ENCODE measurements at regions not wholly inside any gene's neighbourhood (a gene's known extent, or its start where the extent isn't known, plus 50 kb on each side); places are given as distances from the start of the nearest gene placed in this dataset.
"Not testable (repeated sequence)": the region's sequence is repeated elsewhere in the genome, so short reads cannot be mapped to it uniquely, and the experiment has no call there.

DNA sequence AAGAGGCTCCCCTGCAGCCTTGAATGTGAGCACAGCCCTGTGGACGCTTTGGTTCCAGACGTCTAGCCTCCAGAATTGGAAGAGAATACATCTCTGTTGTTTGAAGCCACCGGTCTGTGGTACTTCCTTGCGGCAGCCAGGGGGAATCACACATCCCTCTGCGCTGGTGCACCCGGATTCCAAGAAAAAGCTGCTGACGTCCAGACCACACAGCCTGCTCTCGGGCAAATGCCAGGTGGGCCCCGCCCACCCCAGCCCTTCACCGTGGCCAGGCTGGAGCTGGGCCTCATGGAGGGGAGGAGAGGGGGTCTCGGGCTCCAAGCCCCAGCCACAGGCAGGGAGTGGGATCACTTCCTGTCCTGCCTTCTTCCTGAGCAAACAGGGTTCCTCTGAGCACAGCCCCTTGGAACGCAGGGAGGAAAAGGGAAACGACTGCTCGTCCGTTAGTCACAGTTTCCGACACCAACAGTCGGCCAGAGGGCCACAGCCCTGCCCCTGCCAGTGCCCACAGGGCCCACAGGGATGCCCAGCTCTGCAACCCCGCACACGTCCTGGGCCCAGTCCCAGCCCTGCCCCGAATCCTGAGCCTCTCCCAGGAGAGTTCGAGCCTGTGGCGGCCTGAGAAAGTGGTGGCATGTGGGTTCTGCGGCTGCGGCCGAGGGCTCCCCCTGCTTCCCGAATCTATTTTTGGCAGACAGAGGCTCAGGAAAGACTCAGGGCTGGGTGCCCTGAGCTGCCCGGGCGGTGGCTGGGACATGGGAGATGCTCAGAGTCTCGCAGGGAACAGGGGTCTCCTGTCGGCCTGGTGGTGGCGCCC is 85.3 kb downstream of the RFLNA start:
- no peak for DNase-seq

DNA sequence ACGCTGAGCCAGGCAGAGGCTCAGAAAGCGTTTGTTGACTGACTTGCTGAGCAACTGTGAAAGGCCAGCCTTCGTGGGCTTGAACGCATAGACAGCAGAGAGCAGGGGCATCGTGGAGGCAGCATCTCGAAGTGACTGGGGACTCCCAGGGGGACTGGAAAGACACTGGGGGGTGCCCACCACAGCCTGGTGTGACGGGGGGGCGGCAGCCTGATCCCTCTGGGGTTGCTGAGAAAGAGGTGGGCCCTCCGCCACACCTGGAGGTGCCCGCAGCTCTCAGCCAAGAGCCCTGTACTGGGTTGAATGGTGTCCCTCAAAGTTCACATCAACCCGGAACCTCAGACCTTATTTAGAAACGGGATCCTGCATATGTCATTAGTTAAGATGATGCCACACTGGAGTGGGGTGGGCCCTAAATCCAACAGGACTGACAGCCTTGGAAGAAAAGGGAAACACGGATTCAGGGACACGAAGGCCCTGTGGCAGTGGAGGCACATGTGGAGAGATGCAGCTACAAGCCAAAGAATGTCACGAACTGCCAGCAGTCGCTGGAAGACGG is 84.6 kb downstream of the RFLNA start:
- DNase-seq, result no peak

DNA sequence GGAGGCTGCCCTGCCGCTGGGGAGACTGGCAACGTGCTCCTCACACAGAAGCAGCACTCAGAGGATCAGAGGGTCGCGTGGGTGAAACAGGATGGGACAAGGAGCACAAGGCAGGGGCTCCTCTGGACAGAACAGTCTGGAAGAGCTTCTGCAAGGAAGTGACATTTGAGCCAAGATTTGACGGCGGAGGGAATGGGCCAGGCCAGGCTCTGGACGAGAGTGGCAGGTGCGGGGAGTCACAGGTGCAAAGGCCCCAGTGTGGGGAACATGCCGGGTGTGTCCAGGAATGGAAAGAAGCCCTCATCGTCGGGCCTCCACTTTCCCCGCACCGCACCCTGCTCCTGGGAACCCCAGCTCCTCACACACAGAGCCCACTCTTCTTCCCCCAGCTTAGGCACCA is 84.0 kb downstream of the RFLNA start:
- no peak for DNase-seq

DNA sequence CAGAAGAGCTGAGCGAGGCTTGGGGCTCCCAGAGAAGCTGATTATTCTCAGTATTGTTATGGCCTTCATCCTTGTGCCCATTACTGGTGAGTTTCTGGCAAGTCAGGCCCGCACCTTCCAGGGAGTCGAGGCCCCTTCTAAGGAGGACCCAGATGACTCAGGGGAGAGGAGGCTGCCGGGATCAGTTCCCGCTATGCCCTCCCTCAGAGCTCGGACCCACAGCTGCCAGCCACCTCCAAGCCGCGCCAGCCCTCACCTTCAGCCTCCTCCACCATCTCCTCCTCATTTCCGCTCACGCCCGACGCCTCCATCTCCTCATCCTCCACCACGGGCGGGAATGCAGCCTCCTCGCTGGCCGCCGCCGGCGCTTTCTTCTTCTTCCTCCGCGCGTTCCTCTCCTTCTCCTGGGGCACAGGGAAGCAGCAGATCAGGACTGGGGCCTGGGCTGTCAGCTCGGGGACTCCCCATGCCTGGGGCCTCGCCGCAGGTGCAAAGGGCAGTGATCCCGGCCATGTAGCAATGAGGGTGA is 83.2 kb downstream of the RFLNA start:
- no peak for DNase-seq

DNA sequence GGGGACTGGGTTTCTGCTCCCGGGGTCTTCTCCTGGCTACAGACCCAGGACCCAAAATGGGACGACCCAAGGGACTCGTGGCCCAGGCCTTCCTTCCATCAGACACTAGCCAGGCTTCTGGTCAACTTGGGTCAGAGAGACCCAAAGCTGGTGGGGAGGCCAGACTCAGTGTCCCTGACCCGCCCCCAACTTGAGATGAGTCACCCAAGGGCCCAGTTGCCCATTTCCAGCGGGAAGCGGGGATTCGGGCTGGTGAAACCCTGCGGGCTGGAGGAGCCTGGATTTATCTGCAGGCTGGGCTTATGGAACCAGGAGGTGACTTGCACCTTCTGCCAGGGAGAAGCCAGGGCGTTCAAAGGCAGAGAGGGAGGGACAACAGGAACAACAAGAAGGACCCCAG is 81.5 kb downstream of the RFLNA start:
- DNase-seq, result no peak

DNA sequence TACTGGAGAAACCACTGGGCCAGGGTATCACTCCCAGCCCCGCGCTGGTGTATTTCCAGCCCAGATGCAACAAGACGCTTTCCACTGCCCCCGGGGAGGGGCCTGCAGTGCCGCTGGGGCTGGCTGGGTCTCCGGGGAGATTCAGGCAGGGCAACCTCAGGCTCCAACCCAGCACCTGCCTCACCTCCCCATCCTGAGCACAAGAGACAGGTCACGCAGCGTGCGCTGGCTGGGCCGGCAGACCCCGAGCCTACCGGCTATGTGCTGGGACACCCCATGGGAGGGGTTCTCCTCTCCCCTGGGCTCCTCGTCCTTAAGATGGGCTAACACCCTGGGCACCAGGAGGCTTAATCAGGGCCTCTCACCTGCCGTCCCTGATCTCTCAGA is 80.9 kb downstream of the RFLNA start:
- no peak for DNase-seq

DNA sequence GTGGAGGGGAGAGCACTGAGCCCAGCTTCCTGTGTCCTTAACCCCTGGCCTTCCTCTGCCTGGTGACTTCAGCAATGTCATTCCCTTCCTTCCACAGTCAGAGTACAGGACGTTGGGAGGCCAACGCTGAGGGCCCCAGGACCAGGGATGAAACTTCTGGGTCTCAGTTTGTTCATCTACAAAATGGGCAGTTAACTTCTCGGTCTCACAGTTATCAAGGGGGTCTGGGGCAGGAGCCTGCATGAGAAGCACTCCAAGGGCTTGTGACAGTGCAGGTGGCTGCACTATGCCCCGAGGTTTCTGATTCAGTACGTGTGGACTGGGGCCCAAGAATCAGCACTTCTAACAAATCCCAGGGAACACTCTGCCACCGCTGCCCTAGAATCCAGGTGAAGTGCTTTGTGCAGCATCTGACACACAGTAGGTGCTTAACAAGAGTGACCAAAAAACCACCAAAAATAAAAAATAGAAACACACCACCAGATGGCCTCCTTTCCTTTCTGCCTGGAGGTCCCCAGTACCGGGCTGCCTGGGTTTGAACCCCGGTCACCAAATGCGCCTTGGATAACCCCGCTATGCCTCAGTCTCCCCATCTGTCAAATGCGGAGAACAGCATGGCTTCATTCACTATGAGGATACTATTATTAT is 80.4 kb downstream of the RFLNA start:
- no peak for DNase-seq

DNA sequence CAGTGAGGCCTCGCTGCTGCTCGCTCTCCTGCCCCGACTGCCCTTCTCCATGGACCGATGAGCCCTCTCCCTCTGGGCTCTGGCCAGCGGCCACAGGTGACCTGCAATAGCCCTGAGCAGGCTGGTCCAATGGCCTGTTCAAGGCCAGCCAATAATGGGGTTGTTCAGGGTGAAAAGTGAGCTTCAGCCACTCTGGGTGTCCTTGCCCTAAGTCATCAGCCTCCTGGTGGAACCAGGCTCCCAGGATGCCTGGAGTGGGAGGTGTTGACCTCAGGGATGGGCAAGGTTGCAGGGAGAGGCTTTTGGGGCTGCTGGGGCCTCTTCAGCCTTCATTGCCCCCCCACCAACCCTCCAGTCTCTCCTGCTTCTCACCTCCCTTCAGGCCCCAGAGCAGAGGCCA is 79.7 kb downstream of the RFLNA start:
- DNase-seq, result no peak

DNA sequence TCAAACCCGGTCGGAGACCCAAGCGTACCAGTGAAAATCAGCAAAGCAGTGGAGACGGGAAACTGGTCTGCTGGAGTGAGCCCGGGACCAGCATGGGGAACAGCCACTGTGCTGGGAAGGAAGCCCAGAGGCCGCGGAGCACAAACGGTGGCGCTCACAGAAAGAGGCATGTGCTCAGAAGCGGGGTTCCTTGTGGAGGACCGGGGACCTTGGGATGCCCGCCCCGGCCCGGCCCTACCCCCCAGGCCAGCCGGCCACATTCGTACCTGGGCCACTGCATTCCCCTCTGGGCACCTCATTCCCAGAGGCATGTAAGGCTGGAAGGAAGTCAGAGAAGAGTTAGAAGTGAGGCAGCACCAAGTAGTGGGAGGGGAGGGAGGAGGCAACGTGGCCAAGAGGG is 79.3 kb downstream of the RFLNA start:
- no peak for DNase-seq

DNA sequence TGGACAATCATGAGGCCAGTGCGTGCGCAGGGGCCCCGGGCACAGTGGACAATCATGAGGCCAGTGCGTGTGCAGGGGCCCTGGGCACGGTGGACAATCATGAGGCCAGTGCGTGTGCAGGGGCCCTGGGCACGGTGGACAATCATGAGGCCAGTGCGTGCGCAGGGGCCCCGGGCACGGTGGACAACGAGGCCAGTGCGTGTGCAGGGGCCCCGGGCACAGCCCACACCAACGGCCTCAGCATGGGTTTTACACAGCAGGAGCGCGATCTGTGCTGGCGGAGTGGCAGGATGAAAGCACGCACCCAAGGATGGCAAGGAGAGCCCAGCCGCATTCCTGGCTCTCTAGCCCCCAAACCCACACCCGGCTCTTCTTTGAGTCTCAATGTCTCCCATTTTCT is 78.8 kb downstream of the RFLNA start:
- DNase-seq, result not testable (repeated sequence)

DNA sequence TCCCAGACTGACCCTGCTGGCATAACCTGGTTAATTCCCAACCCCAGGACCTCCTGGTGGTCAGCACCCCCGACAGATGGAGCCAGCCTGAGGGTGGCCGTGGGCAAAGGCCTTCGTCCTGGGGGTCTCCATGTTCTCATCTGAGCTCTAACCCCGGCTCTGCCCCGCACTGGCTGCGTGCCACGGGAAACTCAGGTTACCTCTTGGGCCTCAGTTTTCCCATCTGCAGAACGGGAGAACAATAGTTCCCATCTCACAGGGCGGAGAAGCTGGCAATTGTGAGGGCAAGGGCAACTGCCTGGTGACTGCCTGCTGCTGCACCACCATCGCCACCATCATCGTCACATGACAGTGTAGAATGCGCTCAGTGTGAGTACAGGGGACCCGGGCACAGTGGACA is 77.9 kb downstream of the RFLNA start:
- no peak for DNase-seq

DNA sequence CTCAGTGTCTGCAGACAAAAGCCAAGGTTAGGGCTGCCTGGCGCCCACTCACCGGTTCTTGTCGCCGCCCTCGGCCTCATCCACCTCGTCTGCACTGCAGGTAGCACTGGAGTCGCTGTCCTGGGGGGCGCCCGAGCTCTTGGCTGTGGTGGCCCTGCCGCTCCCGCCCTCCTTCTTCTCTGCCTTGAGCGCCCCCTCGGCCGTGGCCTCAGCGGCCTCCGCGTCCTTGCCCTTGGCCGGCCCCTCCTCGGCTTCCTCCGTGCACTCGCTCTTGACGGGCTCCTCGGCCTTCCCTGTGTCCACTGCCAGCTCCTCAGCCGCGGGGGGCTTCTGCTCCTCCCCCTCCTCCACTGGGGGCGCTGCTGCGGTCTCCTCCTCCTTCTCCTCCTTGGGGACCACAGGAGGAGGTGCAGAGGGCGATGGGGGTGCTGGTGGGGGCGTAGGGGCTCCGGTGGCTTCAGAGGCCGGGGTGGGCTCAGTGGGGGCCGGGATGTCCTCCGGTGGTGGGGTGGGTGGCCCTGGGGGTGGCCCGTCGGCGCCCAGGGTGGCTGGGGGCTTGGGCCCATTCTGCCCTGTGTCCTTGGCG is 77.2 kb downstream of the RFLNA start:
- DNase-seq, result no peak

DNA sequence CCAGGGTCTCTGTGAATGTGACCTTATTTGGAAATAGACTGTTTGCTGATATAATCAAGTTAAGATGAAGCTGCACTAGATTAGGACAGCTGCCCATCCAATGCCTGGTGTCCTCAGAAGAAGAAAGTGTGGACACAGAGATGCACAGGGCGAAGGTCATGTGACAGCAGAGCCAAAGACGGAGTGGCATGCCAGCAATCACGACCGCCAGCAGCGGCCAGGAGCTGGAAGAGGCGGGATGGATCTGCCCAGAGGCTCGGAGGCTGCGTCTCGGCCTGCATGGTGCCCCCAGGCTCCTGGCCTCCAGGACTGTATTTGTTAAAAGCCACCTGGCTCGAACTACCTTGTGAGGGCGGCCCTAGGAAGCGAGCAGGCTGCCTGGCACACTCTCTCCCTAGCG is 76.5 kb downstream of the RFLNA start:
- no peak for DNase-seq

DNA sequence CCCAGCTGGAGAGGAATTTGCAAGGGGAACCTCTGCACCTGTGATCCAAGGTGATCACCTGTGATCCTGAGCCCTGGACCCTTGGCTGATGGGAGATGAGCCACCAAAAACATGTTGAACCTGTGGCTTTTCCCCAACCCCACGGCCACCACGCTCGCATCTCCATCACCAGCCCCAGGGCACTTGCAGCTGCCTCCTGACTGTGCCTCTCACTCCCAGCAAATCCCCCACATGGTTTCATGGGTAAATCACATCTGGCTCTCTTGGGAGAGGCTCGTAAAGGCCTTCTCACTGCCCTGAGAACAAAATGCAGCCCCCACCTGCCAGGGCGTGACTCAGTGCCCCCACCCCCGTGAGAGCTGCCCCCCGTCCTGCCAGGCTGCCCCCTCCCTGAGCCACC is 76.0 kb downstream of the RFLNA start:
- DNase-seq, result no peak

DNA sequence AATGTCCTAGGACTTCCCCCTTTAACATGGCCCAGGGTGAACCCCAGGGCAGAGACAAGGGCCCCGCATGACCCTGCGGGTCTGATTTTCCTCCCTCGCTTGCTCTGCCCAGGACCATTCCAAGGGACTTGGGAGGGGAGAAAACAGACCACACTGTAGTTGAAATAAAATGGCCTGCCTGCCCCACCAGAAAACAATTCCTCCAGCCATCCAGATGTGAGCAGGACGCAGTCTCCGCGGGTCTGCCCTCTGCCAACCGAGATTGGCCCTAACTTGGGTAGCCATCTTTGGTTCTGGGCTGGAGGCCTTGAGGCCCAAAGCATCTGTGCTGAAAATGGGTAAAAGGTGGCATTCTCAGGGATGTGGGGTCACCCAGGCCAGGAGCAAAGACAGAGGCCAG is 75.5 kb downstream of the RFLNA start:
- DNase-seq, result no peak

DNA sequence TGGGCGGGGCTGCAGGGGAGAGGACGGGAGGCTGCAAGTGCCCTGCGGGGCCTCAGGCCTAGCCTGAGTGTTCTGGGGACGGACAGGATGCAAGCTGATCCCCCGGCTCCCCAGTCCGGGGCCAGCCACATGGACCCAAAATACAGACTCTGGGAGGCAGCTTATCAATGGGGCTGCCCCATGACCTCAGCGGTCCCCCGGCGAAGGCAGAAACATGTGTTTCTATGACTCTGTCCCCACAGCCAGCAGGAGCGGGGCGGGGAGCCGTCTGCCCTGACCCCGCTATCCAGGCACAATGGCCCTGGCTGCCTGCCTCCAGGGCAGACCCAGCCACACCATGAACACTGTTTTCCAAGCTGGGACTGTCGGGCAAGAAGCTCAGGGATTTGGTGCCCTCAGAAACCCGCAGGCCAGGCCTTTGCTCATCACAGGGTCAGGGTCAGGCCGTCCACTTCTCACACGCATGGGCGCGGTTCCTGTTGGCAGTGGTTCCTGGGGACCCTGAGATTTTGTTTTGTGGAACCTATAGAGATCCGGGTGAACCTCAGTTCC is 75.0 kb downstream of the RFLNA start:
- DNase-seq, result no peak

DNA sequence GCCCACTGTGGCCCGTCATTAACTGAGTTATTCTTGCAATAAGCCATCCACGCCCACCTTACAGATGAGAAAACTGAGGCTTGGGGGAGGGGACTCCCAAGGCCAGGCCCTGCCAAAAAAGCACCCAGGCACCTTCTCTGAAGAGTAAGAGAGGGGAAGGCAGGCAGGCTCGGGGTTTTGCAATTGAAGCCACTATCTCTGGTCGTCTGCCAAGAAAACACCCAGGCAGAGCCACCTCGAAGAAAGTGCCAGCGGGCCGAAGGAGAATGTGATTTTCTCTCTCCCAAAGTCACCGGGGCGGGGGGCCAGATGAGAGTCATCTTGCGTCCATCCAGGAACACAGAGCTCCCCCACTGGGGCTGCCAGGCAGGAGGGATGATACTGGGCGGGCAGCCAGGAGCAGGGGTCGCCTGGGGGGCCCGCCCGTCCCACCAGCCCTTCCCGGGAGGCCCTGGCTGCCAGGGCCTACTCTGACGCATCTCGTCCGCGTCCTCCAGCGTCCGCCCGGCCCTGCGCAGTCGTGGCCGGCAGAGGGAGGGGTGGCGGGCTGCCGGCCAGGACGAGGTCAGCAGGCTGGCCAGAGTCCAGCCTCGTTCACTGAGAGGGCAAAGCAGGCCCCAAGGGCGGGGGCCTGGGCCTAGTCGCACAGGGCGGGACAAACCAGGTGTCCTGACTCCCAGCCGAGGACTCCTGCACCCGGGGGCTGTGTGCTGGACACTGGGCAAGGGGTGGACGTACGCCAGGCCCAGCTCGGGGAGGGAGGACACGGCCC is 74.3 kb downstream of the RFLNA start:
- no peak for DNase-seq

DNA sequence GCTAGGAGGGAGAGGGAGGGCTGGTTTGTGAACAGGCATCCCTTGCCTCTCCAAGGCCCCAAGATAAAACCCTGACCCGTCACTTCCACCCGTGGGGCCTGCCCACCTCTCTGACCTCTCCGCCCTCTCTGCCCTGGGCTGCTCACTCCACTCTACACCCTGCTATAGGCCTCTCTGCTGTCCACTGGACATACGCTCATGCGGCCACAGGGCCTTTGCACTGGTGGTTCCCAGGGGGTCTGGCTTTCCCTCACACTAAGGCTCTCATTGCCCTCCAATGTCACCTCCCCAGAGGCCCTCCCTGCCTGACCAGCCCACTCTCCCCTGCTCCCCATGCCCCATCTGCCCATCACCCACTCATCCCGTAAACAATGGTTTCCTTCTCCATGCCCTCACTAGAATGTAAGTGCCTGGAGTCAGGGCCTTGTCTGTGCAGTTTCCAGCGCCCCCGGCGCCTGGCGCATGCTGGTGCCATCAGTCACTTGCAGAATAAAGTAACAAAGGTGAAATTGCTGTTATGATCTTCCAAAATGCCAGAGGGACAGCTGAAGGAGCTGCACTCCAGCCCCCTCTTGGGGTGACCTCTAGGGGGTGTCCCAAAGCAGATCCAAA is 73.6 kb downstream of the RFLNA start:
- DNase-seq, result no peak

DNA sequence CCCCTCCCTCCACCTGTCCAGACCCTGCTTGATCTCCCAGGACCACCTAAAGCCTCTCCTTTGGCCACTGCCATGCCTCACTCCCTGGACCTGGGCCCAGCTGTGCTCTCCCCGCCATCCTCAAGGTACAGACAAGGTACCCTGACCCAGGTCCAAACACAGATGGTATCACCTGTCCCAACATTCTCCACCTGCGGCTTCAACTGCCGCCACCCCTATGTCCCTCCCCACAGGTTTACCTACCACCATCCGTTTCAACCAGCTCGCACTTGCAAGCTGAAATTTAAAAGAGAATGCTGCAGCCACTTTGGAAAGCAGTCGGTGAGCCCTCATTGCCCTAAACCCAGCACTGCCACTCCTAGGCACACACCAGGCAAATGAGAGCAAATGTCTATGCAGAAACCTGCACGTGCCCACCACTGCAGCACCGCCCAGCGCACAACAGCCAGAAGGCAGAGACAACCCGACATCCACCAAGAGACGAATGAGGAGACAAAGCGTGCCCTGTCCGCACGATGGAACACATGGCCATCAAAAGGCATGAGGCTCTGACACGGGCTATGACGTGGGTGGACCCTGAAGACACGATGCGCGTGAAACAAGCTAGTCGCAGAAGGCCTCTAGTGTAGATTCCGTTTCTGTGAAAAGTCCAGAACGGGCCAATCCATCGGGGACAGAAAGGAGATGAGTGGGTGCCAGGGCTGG is 71.0 kb downstream of the RFLNA start:
- DNase-seq, result no peak
